GM18502 (cell line): ENCODE measurements at regions not wholly inside any gene's neighbourhood (a gene's known extent, or its start where the extent isn't known, plus 50 kb on each side); places are given as distances from the start of the nearest gene placed in this dataset.

ENCODE experiments used
- ATAC-seq: cut with Tn5 transposase; IDR thresholded peaks from one replicate; pipeline ENCODE4 v1.9.1; 2021; ENCODE audit warnings: mild to moderate bottlenecking; ENCODE audit not compliant: unreplicated experiment, poor library complexity

- no peak for ATAC-seq
Measured at GRCh38 chr3:107275511-107275910, 101.7 kb upstream of the CCDC54 start.

GRCh38 chr3:107283948-107284347 lies 93.3 kb upstream of the CCDC54 start:
- ATAC-seq: no peak

- no peak for ATAC-seq
Measured at GRCh38 chr3:107284612-107285011, 92.6 kb upstream of the CCDC54 start.

- no peak for ATAC-seq
Measured at GRCh38 chr3:107285197-107285596, 92.0 kb upstream of the CCDC54 start.

GRCh38 chr3:107289354-107289753 lies 87.9 kb upstream of the CCDC54 start:
- ATAC-seq: no peak

- ATAC-seq: no peak
Measured at GRCh38 chr3:107294117-107294516, 83.1 kb upstream of the CCDC54 start.

- ATAC-seq: no peak
Measured at GRCh38 chr3:107297597-107297996, 79.6 kb upstream of the CCDC54 start.

GRCh38 chr3:107307205-107307604 lies 70.0 kb upstream of the CCDC54 start:
- ATAC-seq: no peak

GRCh38 chr3:107308716-107309115 lies 68.5 kb upstream of the CCDC54 start:
- no peak for ATAC-seq

- no peak for ATAC-seq
Measured at GRCh38 chr3:107309312-107309711, 67.9 kb upstream of the CCDC54 start.

GRCh38 chr3:107313711-107314110 lies 63.5 kb upstream of the CCDC54 start:
- no peak for ATAC-seq

GRCh38 chr3:107315141-107315540 lies 62.1 kb upstream of the CCDC54 start:
- no peak for ATAC-seq

GRCh38 chr3:107323723-107324122 lies 53.5 kb upstream of the CCDC54 start:
- peak; percentile 78 for ATAC-seq

GRCh38 chr3:107325446-107325845 lies 51.8 kb upstream of the CCDC54 start:
- peak; percentile 48 for ATAC-seq
